CD4-positive, alpha-beta T cell (primary cell): ENCODE measurements at regions not wholly inside any gene's neighbourhood (a gene's known extent, or its start where the extent isn't known, plus 50 kb on each side); places are given as distances from the start of the nearest gene placed in this dataset.

ENCODE experiments used
- ATAC-seq: fragments of 200-7000 bp; cut with Tn5 transposase; one replicate; pipeline ENCODE4 v1.10.0; 2022; ENCODE audit warnings: mild to moderate bottlenecking; ENCODE audit not compliant: poor library complexity
- CTCF ChIA-PET: fragments of 350-600 bp; sonication (Branson Sonifier 250); formaldehyde crosslinking; loops from one replicate; lab custom pipeline; 2021; ENCODE audit warnings: antibody characterized with exemption, inconsistent platforms; lab: Charles Lee
- POLR2A ChIA-PET: fragments of 350-600 bp; sonication (Branson Sonifier 250); formaldehyde crosslinking; loops from one replicate; lab custom pipeline; 2021; ENCODE audit warnings: antibody characterized with exemption, inconsistent platforms; lab: Charles Lee
- DNase-seq, 14 experiments: peaks; one replicate each; pipeline ENCODE4 v3.0.0-alpha.2; 2013 to 2020; ENCODE audit warnings: mixed read lengths in 2 of 14
- H3K27ac ChIP-seq, 2 donors: one replicate each; pipeline versions ENCODE4 v1.5.1 to v1.7.0; 2013; ENCODE audit warnings: low read length in 2 of 2, low read depth in 1 of 2, mild to moderate bottlenecking in 1 of 2
- H3K27me3 ChIP-seq, 2 experiments: 1 replicate in 1 of 2; 2 replicates in 1 of 2; pipeline versions ENCODE4 v1.6.1 to v1.7.0; 2013; ENCODE audit warnings: low read length in 2 of 2, control low read depth in 1 of 2, mild to moderate bottlenecking in 1 of 2, moderate library complexity in 1 of 2; ENCODE audit not compliant: insufficient read depth in 2 of 2, control insufficient read depth in 1 of 2
- H3K36me3 ChIP-seq: one replicate; pipeline ENCODE4 v1.6.1; 2013; ENCODE audit warnings: low read length, control low read depth; ENCODE audit not compliant: insufficient read depth
- H3K4me1 ChIP-seq: one replicate; pipeline ENCODE4 v1.6.1; 2013; ENCODE audit warnings: low read length, control low read depth; ENCODE audit not compliant: insufficient read depth
- H3K4me3 ChIP-seq: one replicate; pipeline ENCODE4 v1.5.1; 2013; ENCODE audit warnings: mild to moderate bottlenecking, low read length, moderate library complexity
- H3K9me3 ChIP-seq, 2 experiments: 1 replicate in 1 of 2; 2 replicates in 1 of 2; pipeline versions ENCODE4 v1.6.1 to v1.7.0; 2013; ENCODE audit warnings: low read length in 2 of 2, mild to moderate bottlenecking in 2 of 2, control low read depth in 1 of 2, moderate library complexity in 1 of 2; ENCODE audit not compliant: control insufficient read depth in 1 of 2, insufficient read depth in 1 of 2
- H3K27ac Mint-ChIP-seq: one replicate; pipeline ENCODE4 v1.8.0; 2020; ENCODE audit warnings: mixed read lengths
- H3K27me3 Mint-ChIP-seq: one replicate; pipeline ENCODE4 v1.8.0; 2021; ENCODE audit warnings: mixed read lengths
- H3K36me3 Mint-ChIP-seq: one replicate; pipeline ENCODE4 v1.8.0; 2021; ENCODE audit warnings: low read depth, mixed read lengths
- H3K4me1 Mint-ChIP-seq: one replicate; pipeline ENCODE4 v1.8.0; 2021; ENCODE audit warnings: low read depth, mixed read lengths
- H3K4me3 Mint-ChIP-seq: one replicate; pipeline ENCODE4 v1.8.0; 2020; ENCODE audit warnings: mild to moderate bottlenecking, mixed read lengths
- H3K9me3 Mint-ChIP-seq: one replicate; pipeline ENCODE4 v1.8.0; 2020; ENCODE audit warnings: mixed read lengths
- intact Hi-C, 2 experiments: fragments of 100-400 bp; cut with DNase I in 1 of 2; cut with micrococcal nuclease in 1 of 2; formaldehyde crosslinking; loops; one replicate each; pipeline versions ENCODE4 v1.15.1 to v1.9.0; 2023 to 2025; cut with DNase I, micrococcal nuclease
- TF ChIP-seq, protein P1 (sequence below): fragments of 200-600 bp; IDR thresholded peaks from one replicate; pipeline ENCODE4 v1.8.0; 2022; ENCODE audit warnings: antibody characterized with exemption, mild to moderate bottlenecking

DNA sequence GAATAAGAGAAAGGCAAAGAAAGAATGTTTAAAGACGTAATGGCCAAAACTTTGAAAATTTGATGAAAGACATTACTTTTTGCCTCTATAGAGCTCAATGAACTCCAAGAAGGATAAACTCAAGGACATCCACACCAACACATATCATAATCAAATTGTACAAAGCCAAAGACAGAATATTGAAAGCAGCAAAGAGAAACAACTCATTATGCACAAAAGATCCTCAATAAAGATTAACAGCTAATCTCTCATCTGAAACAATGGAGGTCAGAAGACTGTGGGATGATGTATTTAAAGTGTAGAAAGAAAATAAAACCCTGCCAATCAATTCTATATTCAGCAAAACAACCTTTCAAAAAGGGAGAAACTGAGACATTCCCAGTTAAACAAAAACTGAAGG is 129.1 kb upstream of the TEX13D start:
- no peaks in the 10 kb centered on the region for H3K4me1 Mint-ChIP-seq
- H3K27ac Mint-ChIP-seq, result no peak overlapping the region
- Histone ChIP-seq H3K27me3 (no peaks in the 10 kb centered on the region), H3K4me1 (no peaks in the 10 kb centered on the region), H3K27ac (no peak overlapping the region), H3K4me3 (no peak overlapping the region), H3K9me3 (no peaks in the 10 kb centered on the region), H3K36me3 (no peaks in the 10 kb centered on the region)
- intact Hi-C loops, result no loop called here
- ChIA-PET CTCF (no interaction called here), POLR2A (no interaction called here)
- H3K36me3 Mint-ChIP-seq, result no peaks in the 10 kb centered on the region
- DNase-seq, result no peak
- no peak overlapping the region for H3K4me3 Mint-ChIP-seq
- TF ChIP-seq, protein P1, sequence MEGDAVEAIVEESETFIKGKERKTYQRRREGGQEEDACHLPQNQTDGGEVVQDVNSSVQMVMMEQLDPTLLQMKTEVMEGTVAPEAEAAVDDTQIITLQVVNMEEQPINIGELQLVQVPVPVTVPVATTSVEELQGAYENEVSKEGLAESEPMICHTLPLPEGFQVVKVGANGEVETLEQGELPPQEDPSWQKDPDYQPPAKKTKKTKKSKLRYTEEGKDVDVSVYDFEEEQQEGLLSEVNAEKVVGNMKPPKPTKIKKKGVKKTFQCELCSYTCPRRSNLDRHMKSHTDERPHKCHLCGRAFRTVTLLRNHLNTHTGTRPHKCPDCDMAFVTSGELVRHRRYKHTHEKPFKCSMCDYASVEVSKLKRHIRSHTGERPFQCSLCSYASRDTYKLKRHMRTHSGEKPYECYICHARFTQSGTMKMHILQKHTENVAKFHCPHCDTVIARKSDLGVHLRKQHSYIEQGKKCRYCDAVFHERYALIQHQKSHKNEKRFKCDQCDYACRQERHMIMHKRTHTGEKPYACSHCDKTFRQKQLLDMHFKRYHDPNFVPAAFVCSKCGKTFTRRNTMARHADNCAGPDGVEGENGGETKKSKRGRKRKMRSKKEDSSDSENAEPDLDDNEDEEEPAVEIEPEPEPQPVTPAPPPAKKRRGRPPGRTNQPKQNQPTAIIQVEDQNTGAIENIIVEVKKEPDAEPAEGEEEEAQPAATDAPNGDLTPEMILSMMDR, result no peak
- ATAC-seq, result no peak
- no peaks in the 10 kb centered on the region for H3K27me3 Mint-ChIP-seq
- no peaks in the 10 kb centered on the region for H3K9me3 Mint-ChIP-seq

DNA sequence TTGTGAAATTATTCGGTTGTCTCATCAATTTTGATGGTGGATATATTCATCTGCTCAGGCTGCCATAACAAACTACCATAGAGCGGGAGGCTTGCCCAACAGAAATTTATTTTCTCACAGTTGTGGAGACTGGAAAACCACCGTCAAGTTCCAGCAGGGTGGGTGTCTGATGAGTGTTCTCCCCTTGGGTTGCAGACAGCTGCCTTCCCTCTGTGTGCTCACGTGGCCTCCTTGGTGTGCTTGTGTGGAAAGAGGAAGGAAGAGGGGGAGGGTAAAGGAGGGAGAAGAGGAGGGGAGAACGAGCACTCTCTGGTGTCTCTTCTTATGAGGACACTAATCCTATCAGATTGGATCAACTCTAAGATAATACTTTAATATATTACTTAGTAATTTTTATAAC is 123.8 kb upstream of the TEX13D start:
- Mint-ChIP-seq H3K27me3 (no peaks in the 10 kb centered on the region), H3K36me3 (no peaks in the 10 kb centered on the region), H3K9me3 (no peaks in the 10 kb centered on the region), H3K4me1 (peaks cover 21% of the 10 kb centered on the region), H3K4me3 (no peak overlapping the region), H3K27ac (no peak overlapping the region)
- ChIA-PET CTCF (no interaction called here), POLR2A (no interaction called here)
- ATAC-seq (no peak), DNase-seq (no peak)
- intact Hi-C loops, result loop anchor here in 1 of 2 experiments (5.0 kb wide), 1 partner anchor 246 kb away; the partner anchor contains the start of gene STAG2
- TF ChIP-seq, protein P1, result no peak
- Histone ChIP-seq H3K4me3 (no peak overlapping the region), H3K4me1 (peaks cover 10% of the 10 kb centered on the region), H3K9me3 (no peaks in the 10 kb centered on the region), H3K27me3 (no peaks in the 10 kb centered on the region), H3K36me3 (no peaks in the 10 kb centered on the region), H3K27ac (no peak overlapping the region)

DNA sequence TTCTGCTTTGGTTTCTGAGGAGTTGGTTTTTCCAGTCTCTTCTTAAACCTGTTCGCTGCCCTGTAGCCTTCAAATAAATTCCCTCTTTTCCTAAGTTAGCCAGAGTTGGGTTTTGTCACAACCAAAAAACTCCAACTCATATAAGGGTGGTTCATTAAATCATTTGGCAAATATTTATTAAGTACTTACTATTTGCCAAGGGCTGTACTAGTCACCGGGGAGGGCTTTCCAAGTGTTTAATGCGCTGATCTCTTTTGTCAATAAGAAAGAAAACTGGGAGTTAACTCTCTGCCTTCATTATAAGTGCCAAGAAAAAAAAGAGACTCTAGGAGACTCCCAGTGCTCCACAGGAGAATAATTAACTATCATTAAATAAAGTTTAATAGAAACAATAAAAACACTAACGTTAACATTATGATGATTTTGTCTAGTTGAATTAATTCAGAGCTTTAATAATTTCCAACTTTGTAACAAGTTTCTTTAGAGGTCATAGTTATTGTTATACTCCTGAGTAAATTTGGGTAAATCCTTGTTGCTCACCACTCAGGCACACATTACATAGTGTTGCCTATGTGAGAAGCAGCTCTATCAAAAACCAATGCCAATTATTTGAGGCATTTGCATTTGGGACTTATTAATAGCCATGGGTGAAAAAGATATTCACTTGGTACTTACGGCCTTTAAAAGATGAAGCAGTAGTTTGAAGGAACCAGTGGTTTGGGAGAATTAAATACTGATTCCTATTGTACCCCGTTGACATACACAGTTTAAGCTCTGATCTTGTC is 122.5 kb upstream of the TEX13D start:
- H3K4me1 ChIP-seq, result peaks cover 13% of the 10 kb centered on the region
- no peak overlapping the region for H3K4me3 ChIP-seq
- ATAC-seq (no peak), DNase-seq (no peak)
- H3K9me3 ChIP-seq, result no peaks in the 10 kb centered on the region
- Mint-ChIP-seq H3K9me3 (no peaks in the 10 kb centered on the region), H3K36me3 (no peaks in the 10 kb centered on the region), H3K27ac (no peak overlapping the region), H3K4me3 (no peak overlapping the region), H3K27me3 (no peaks in the 10 kb centered on the region), H3K4me1 (peaks cover 29% of the 10 kb centered on the region)
- H3K27ac ChIP-seq, result no peak overlapping the region
- H3K36me3 ChIP-seq, result no peaks in the 10 kb centered on the region
- intact Hi-C loops, result loop anchor here (5.0 to 10.0 kb wide), 4 partner anchors 147 to 525 kb away; partner anchors contain the start of gene STAG2 (in 1 of the 2)
- TF ChIP-seq, protein P1, result no peak
- POLR2A ChIA-PET, result no interaction called here
- CTCF ChIA-PET, result no interaction called here
- H3K27me3 ChIP-seq, result no peaks in the 10 kb centered on the region
